ENCODE measurements at regions not wholly inside any gene's neighbourhood (a gene's known extent, or its start where the extent isn't known, plus 50 kb on each side); places are given as distances from the start of the nearest gene placed in this dataset.

- TF ChIP-seq HNF4G (IDR thresholded peaks at IDR 0.05) (no peak), CTCF (IDR thresholded peaks at IDR 0.05; ENCODE audit: low read depth, low read length, missing input control) (no peak), JUND (IDR thresholded peaks at IDR 0.05) (peak in 1 of 2 donors; percentile 23), REST (IDR thresholded peaks at IDR 0.05) (no peak), YY1 (IDR thresholded peaks at IDR 0.05) (no peak), SP1 (IDR thresholded peaks at IDR 0.05) (no peak), ZBTB33 (IDR thresholded peaks at IDR 0.05) (no peak)
These were observed 639.3 kb downstream of the PTPRU start for GRCh38 chr1:29875557-29876028.
